OCI-LY7 (cell line): ENCODE measurements at regions not wholly inside any gene's neighbourhood (a gene's known extent, or its start where the extent isn't known, plus 50 kb on each side); places are given as distances from the start of the nearest gene placed in this dataset.

Experiments
- BruUV-seq: library from RNA; stranded (reverse); fragments of 400-500 nt; replicated peaks from 2 replicates; lab custom pipeline; 2021; lab: Mats Ljungman, UMichigan
- CTCF ChIA-PET: fragments of 300-600 bp; sonication (Branson Sonifier 250); formaldehyde crosslinking; loops from one replicate; lab custom pipeline; 2022; ENCODE audit warnings: antibody characterized with exemption; ENCODE audit not compliant: unreplicated experiment; lab: Charles Lee
- POLR2A ChIA-PET: fragments of 300-600 bp; sonication (Branson Sonifier 250); formaldehyde crosslinking; loops from one replicate; lab custom pipeline; 2022; ENCODE audit warnings: antibody characterized with exemption; lab: Charles Lee
- DNase-seq: peaks from one replicate; pipeline ENCODE4 v3.0.0-alpha.2; 2015; ENCODE audit warnings: low spot score
- H2AFZ ChIP-seq: fragments of 200-600 bp; sonication (generic), shearing (Covaris generic); 2 replicates; pipeline ENCODE4 v1.6.1; 2014; ENCODE audit warnings: mild to moderate bottlenecking, antibody characterized with exemption, low read length, moderate library complexity
- H3K27ac ChIP-seq: fragments of 200-600 bp; sonication (generic); 2 replicates; pipeline ENCODE4 v1.5.1; 2014; ENCODE audit warnings: mixed run types, low read depth, mild to moderate bottlenecking, moderate library complexity, low read length, inconsistent platforms; ENCODE audit not compliant: poor library complexity, severe bottlenecking
- H3K36me3 ChIP-seq: fragments of 200-600 bp; sonication (generic); 2 replicates; pipeline ENCODE4 v1.6.1; 2014; ENCODE audit warnings: mild to moderate bottlenecking, antibody characterized with exemption, low read length, moderate library complexity, mixed read lengths; ENCODE audit not compliant: insufficient read depth
- H3K4me1 ChIP-seq: fragments of 200-600 bp; sonication (generic); 2 replicates; pipeline ENCODE4 v1.5.1; 2014; ENCODE audit warnings: mild to moderate bottlenecking, low read length; ENCODE audit not compliant: insufficient read depth, poor library complexity, severe bottlenecking
- H3K4me2 ChIP-seq: fragments of 200-600 bp; sonication (generic); 2 replicates; pipeline ENCODE4 v1.6.1; 2014; ENCODE audit warnings: mild to moderate bottlenecking, low read length
- H3K4me3 ChIP-seq: fragments of 200-600 bp; sonication (generic); 2 replicates; pipeline ENCODE4 v1.5.1; 2014; ENCODE audit warnings: mild to moderate bottlenecking, low read depth, low read length; ENCODE audit not compliant: poor library complexity, severe bottlenecking
- H3K79me2 ChIP-seq: fragments of 200-600 bp; sonication (generic); 2 replicates; pipeline ENCODE4 v1.6.1; 2016; ENCODE audit warnings: low read depth, mild to moderate bottlenecking, low read length, moderate library complexity, mixed read lengths; ENCODE audit not compliant: insufficient read depth
- H3K9me2 ChIP-seq: fragments of 200-600 bp; sonication (generic); 2 replicates; pipeline ENCODE4 v1.6.1; 2016; ENCODE audit warnings: mild to moderate bottlenecking, low read length, mixed read lengths; ENCODE audit not compliant: insufficient read depth
- H3K9me3 ChIP-seq: fragments of 200-600 bp; sonication (generic); 2 replicates; pipeline ENCODE4 v1.6.1; 2014; ENCODE audit warnings: mild to moderate bottlenecking, mixed run types, low read length, mixed read lengths
- H4K20me1 ChIP-seq: fragments of 200-600 bp; sonication (generic); 2 replicates; pipeline ENCODE4 v1.6.1; 2014; ENCODE audit warnings: mild to moderate bottlenecking, antibody characterized with exemption, low read length, moderate library complexity, mixed read lengths; ENCODE audit not compliant: insufficient read depth
- EZH2phosphoT487 ChIP-seq: fragments of 200-600 bp; sonication (generic); IDR thresholded peaks from 2 replicates; pipeline ENCODE4 v1.6.1; 2018; ENCODE audit warnings: low read depth, borderline replicate concordance, mild to moderate bottlenecking, mixed run types, antibody characterized with exemption, low read length, moderate library complexity, mixed read lengths
- intact Hi-C: fragments of 100-400 bp; cut with micrococcal nuclease; formaldehyde crosslinking; loops from one replicate; pipeline ENCODE4 v1.10.0; 2022; ENCODE audit not compliant: unreplicated experiment
- TF ChIP-seq, protein P1 (sequence below): fragments of 200-600 bp; sonication (generic); conservative IDR thresholded peaks from 2 replicates; pipeline ENCODE4 v1.5.1; 2014; ENCODE audit warnings: mild to moderate bottlenecking, antibody characterized with exemption, low read length, moderate library complexity, mixed read lengths

DNA sequence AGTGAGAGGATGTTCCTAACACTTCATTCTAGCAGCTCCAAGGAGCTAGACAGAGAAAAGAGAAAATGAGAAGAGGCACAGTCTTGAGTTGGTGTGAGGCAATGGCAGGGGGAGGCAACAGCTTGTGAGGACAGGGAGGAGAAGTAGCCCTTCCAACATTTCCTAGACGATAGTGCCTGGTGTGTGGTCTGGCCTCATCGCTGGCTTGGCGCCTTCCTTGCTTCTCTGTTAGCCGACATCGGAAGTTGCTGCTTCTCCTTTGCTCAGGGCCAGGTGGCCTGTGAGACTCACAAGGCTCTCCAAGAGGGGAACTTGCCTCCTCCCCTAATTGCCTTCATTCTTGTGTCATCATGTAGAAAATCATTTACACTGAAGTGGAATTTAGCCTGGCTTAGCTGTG is 208.7 kb downstream of the MAP2K4 start:
- no peak overlapping the region for H3K4me2 ChIP-seq
- DNase-seq, result no peak
- CTCF ChIA-PET, result no interaction called here
- H3K36me3 ChIP-seq, result no peaks in the 10 kb centered on the region
- H3K27ac ChIP-seq, result no peak overlapping the region
- no peaks in the 10 kb centered on the region for H3K9me3 ChIP-seq
- no peak overlapping the region for H2AFZ ChIP-seq
- no peaks in the 10 kb centered on the region for H3K9me2 ChIP-seq
- no peaks in the 10 kb centered on the region for H4K20me1 ChIP-seq
- POLR2A ChIA-PET, result no interaction called here
- H3K4me1 ChIP-seq, result no peaks in the 10 kb centered on the region
- TF ChIP-seq EZH2phosphoT487, result no peak
- TF ChIP-seq, protein P1, sequence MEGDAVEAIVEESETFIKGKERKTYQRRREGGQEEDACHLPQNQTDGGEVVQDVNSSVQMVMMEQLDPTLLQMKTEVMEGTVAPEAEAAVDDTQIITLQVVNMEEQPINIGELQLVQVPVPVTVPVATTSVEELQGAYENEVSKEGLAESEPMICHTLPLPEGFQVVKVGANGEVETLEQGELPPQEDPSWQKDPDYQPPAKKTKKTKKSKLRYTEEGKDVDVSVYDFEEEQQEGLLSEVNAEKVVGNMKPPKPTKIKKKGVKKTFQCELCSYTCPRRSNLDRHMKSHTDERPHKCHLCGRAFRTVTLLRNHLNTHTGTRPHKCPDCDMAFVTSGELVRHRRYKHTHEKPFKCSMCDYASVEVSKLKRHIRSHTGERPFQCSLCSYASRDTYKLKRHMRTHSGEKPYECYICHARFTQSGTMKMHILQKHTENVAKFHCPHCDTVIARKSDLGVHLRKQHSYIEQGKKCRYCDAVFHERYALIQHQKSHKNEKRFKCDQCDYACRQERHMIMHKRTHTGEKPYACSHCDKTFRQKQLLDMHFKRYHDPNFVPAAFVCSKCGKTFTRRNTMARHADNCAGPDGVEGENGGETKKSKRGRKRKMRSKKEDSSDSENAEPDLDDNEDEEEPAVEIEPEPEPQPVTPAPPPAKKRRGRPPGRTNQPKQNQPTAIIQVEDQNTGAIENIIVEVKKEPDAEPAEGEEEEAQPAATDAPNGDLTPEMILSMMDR, result no peak
- BruUV-seq, result no TSS peak
- H3K4me3 ChIP-seq, result no peak overlapping the region
- H3K79me2 ChIP-seq, result no peaks in the 10 kb centered on the region
- intact Hi-C loops, result no loop called here

DNA sequence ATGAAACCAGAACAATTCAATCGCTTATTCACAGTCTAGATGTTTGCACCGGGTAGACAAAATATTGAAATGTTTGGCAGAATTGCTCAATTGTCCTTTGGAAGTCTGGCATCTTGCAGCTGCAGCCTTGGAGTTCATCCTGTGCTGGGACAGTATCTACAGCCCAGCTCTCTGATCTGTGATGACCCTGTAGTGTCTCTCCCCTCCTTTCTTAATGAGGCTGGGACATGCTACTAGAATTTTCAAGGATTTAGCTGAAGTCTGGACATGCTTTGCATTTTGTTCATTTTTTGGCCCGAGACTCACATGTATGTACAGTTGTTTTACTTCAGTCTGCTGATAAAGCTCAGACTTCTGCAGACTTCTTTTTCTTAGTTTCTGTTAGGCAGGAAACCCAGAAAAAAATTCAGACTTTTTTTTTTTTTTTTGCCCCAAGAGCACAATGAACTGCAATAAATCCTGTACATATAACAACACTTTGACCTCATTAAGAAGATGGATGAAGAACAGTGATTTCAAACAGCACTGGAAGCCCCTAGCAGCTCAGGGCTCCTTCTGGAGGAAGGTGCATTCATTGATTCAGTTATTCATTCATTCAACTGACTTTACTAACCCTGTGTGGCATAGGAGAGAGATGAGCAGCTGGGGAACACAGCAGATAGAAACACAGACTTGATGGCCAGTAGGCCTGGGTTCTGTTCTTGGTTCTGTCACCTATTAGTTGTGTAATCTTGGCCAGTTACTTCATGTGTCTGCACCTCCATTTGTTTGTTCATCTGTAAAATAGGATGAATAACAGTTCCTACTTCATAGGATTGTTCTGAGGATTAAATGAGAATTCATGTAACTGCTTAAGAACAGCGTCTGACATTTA is 210.0 kb downstream of the MAP2K4 start:
- POLR2A ChIA-PET, result interaction anchor here (0.6 to 0.7 kb wide), 4 partner anchors 25 to 899 kb away, joined by 3 read pairs; no protein-coding TSS in a partner anchor

More for the DNA sequence above, 210.0 kb downstream of the MAP2K4 start:
- H3K9me2 ChIP-seq, result no peaks in the 10 kb centered on the region
- no peak overlapping the region for H3K4me3 ChIP-seq
- CTCF ChIA-PET, result no interaction called here
- no peak overlapping the region for H2AFZ ChIP-seq
- no peaks in the 10 kb centered on the region for H3K36me3 ChIP-seq
- no peak overlapping the region for H3K27ac ChIP-seq
- no peaks in the 10 kb centered on the region for H3K79me2 ChIP-seq
- no peaks in the 10 kb centered on the region for H3K4me1 ChIP-seq
- TF ChIP-seq, protein P1, result no peak
- TF ChIP-seq EZH2phosphoT487, result no peak
- H3K9me3 ChIP-seq, result no peaks in the 10 kb centered on the region
- H4K20me1 ChIP-seq, result no peaks in the 10 kb centered on the region
- intact Hi-C loops, result no loop called here
- no peak for DNase-seq
- BruUV-seq, result no TSS peak
- H3K4me2 ChIP-seq, result no peak overlapping the region
